GM23338 (cell line): ENCODE measurements at regions not wholly inside any gene's neighbourhood (a gene's known extent, or its start where the extent isn't known, plus 50 kb on each side); places are given as distances from the start of the nearest gene placed in this dataset.

Source experiments
- CREB1 ChIP-seq: fragments of 250-450 bp; sonication (Bioruptor Pico); IDR thresholded peaks from 2 replicates; pipeline ENCODE4 v1.5.0; 2020; ENCODE audit warnings: low read depth, mild to moderate bottlenecking, moderate library complexity
- CTCF ChIP-seq, 2 experiments: fragments of 200-600 bp in 1 of 2; sonication (generic) in 1 of 2; conservative IDR thresholded peaks; 2 replicates each; pipeline versions ENCODE4 v1.5.1 to v1.6.1; 2016 to 2017; ENCODE audit warnings: antibody characterized with exemption in 2 of 2, low read depth in 2 of 2, mild to moderate bottlenecking in 2 of 2, moderate library complexity in 1 of 2
- EZH2 ChIP-seq: fragments of 200-600 bp; sonication (generic); IDR thresholded peaks from one replicate; pipeline ENCODE4 v1.8.0; 2017; ENCODE audit warnings: antibody characterized with exemption, mild to moderate bottlenecking, low read depth; ENCODE audit not compliant: unreplicated experiment
- EZH2phosphoT487 ChIP-seq: fragments of 200-600 bp; sonication (generic); IDR thresholded peaks from one replicate; pipeline ENCODE4 v1.8.1; 2018; ENCODE audit warnings: antibody characterized with exemption; ENCODE audit not compliant: unreplicated experiment
- JUNB ChIP-seq: IDR thresholded peaks from one replicate; pipeline ENCODE4 v1.6.1; 2016; ENCODE audit warnings: antibody characterized with exemption; ENCODE audit not compliant: unreplicated experiment
- NANOG ChIP-seq: IDR thresholded peaks from 2 replicates; pipeline ENCODE4 v1.6.1; 2016; ENCODE audit warnings: antibody characterized with exemption, borderline replicate concordance
- POLR2AphosphoS5 ChIP-seq: IDR thresholded peaks from 2 replicates; pipeline ENCODE4 v1.6.1; 2016; ENCODE audit warnings: antibody characterized with exemption, low read depth
- REST ChIP-seq: IDR thresholded peaks from one replicate; pipeline ENCODE4 v1.6.1; 2018; ENCODE audit warnings: antibody characterized with exemption; ENCODE audit not compliant: unreplicated experiment

DNA sequence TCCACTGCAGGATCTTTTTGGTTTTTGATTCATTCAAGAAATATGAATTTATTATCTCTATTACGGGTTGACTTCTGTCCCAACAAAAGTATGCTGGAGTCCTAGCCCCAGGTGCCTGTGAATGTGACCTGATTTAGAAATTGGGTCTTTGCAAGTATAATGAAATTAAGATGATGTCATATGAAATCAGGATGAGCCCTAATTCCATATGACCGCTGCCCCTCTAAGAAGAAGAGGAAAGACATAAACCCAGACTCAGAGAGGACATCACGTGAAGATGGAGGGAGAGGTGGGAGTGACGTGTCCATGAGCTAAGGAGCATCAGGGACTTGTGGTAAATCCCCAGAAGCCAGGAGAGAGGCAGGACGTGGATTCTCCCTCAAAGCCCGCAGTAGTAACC is 287.1 kb downstream of the LPIN1 start:
- no peak for TF ChIP-seq POLR2AphosphoS5
- TF ChIP-seq CTCF (conservative IDR thresholded peaks at IDR 0.05; ENCODE audit: low read depth in 2 of 2): no peak
- no peak for TF ChIP-seq EZH2phosphoT487
- TF ChIP-seq EZH2: no peak
- TF ChIP-seq JUNB: no peak
- no peak for TF ChIP-seq CREB1 (CRISPR knock-in tag)
- TF ChIP-seq NANOG: no peak
- no peak for TF ChIP-seq REST
